HG02588 (cell line): ENCODE measurements at regions not wholly inside any gene's neighbourhood (a gene's known extent, or its start where the extent isn't known, plus 50 kb on each side); places are given as distances from the start of the nearest gene placed in this dataset.

Experiments
- ATAC-seq: cut with Tn5 transposase; IDR thresholded peaks from one replicate; pipeline ENCODE4 v1.9.1; 2021; ENCODE audit warnings: mild to moderate bottlenecking, moderate library complexity; ENCODE audit not compliant: unreplicated experiment

- no peak for ATAC-seq
Observed at GRCh38 chr4:102439812-102440211, 61.3 kb upstream of the NFKB1 start.

GRCh38 chr4:102440498-102440897 is 60.7 kb upstream of the NFKB1 start:
- ATAC-seq = no peak

- ATAC-seq = no peak
Observed at GRCh38 chr4:102441978-102442911, 58.9 kb upstream of the NFKB1 start.

GRCh38 chr4:102444752-102445151 is 56.4 kb upstream of the NFKB1 start:
- ATAC-seq = no peak

DNA sequence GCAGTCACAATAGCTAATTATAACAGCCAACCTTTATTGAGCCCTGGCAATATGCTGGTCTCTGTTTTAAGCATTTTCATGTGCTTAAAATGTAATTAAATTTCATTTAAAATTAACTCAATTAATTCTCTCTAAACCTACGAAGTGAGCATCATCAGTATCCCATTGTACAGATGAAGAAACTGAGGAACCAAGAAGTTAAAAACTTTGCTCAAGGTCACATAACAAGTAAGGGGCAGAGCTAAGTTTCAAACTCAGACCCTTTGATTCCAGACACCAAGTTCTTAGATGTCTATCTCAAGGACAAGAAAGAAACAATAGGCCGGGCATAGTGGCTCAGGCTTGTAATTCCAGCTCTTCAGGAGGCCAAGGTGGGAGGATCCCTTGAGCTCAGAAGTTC is 55.9 kb upstream of the NFKB1 start:
- ATAC-seq = no peak

GRCh38 chr4:102447413-102447812 is 53.7 kb upstream of the NFKB1 start:
- ATAC-seq = no peak

GRCh38 chr4:102449751-102450352 is 51.3 kb upstream of the NFKB1 start:
- ATAC-seq = no peak

DNA sequence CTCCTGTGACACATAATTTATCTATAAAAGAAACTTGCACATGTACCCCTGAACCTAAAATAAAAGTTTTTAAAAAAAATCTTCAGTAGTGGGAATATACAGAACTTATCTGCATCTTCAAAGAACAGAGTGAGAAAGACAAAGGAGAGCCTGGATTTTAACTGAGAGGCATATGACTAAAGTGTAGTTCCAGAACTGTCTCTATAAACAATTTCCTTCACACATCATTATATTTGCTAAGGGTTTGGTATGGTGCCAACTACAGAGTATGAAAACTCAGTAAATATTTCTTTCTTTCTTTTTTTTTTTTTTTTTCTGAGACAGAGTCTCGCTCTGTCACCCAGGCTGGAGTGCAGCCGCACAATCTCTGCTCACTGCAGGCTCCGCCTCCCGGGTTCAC is 49.9 kb upstream of the NFKB1 start:
- ATAC-seq = no peak
